Myocyte (in vitro differentiated cells): ENCODE measurements at regions not wholly inside any gene's neighbourhood (a gene's known extent, or its start where the extent isn't known, plus 50 kb on each side); places are given as distances from the start of the nearest gene placed in this dataset.
"Not testable (repeated sequence)": the region's sequence is repeated elsewhere in the genome, so short reads cannot be mapped to it uniquely, and the experiment has no call there.

Experiments used
- DNase-seq: peaks from one replicate; pipeline ENCODE4 v3.0.0-alpha.2; 2012; ENCODE audit warnings: low read depth

DNA sequence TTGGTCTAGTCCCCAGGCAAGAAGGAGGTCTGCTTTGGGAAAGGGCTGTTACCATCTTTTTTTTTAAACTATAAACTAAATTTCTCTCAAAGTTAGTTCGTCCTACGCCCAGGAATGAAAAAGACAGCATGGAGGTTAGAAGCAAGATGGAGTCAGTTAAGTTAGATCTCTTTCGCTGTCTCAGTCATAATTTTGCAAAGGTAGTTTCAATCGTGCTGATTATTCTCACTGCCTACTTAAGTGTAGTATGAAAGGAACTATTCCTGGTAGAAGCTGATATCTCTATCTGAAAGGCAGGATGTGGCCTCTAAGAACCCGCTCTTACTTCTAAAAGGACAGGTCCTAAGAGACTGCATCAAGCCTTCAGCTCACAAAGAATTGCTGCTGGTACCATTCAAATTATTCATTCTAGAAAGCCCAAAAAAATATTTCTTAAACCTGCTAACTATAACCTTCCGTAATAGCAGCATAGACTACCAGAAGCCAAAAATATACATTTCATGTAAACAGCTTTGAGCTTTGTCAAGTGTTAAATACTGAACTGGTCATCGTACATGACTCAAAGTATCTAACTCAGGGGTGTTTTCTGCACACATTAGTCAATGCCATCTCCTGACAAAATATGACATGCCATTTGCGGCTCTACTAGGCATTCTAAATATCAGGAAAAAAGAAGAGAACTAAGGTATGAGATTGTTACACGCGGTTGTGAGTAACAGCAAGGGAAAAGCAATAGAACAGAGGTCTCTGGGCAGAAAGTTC, 96.0 kb upstream of the CCDC80 start:
- DNase-seq: no peak

GRCh38 chr3:112736386-112736785, 95.4 kb upstream of the CCDC80 start:
- DNase-seq: no peak

GRCh38 chr3:112735926-112736325, 95.0 kb upstream of the CCDC80 start:
- peak; percentile 30 for DNase-seq

DNA sequence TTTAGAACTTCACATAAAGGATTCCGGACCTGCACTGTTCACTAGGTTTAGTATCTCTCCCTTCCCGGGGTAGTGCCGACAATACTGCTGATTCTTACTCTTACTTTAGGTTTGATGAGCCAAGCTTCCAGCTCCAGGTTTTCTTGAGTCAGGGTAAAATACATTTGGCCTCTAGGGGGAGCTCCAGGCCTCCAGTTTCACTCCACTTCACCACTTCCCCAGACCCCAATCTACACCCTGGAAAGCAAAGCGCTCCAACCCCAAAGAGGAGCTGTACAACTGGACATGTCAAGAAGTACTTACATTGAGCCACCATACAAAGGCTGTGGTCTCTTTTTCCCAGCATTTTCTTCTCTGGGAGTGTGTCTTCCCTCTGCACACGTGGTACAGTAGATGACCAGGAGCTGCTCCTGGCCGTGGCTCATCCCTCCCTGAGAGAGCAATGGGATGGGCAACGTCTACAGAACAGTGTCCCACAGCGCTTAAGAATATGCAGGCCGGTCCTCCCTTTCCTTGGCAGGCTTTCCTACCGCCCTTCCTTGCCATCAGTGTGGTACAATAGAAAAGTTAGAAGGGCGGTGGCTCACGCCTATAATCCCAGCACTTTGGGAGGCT, 93.9 kb upstream of the CCDC80 start:
- peak; percentile 78 for DNase-seq

DNA sequence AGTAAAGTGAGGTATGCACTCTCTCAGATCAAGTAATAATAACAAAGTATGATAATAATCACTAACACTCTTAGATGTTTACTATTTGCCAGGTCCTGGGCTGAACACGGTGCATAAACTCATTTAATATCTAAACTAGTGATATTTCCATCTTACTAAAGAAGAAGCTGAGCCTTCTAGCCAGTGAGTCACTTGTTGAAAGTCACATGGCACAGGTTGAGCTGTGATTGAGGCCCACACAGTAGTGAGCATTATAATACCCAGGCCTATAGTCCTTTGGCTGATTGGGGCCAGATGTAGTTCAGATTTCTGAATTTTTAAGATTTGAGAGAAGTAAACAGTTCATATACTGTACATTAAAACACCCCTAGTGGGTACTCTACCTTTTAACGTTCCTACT, 93.2 kb upstream of the CCDC80 start:
- DNase-seq: no peak

- DNase-seq: no peak
Observed at GRCh38 chr3:112730210-112730609, 89.3 kb upstream of the CCDC80 start.

- DNase-seq: no peak
Observed at GRCh38 chr3:112721231-112721630, 80.3 kb upstream of the CCDC80 start.

DNA sequence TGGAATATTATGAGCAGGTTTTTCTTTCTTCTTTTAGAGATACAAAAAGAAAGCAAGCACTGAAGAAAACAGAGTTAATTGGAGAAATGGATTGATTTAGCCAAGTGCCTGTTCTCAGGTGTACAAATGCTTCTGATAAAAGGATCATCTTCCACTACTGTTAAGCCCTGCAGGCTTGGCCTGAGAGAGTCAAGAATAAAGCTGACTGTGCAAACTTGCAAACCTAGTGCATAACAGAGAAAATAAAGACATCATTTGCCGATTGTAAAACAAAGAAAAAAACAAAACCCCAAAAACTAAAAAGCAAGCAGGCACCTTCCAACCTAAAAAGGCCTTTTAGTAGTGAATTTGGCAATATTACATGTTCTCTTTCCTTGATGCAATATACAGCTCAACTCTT, 78.0 kb upstream of the CCDC80 start:
- DNase-seq: no peak

DNA sequence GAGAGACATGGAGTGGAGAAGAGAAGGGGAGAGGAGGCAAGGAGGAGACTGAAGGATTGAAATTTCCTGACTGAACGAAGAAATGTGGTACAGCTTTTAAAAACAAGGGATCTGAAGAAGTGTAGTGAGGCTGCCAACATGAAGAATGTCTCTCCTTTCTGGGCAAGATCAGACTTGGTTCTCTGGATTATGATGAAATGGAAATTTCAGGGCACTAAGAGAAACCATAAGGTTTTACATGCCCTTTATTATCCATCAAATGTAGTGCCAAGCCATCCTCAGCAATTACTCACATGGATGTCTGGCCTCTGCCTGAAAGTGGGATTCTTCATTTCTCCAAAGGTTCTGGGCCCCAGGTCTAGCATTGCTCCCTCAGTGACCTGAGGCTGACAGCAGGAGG, 77.6 kb upstream of the CCDC80 start:
- no peak for DNase-seq

DNA sequence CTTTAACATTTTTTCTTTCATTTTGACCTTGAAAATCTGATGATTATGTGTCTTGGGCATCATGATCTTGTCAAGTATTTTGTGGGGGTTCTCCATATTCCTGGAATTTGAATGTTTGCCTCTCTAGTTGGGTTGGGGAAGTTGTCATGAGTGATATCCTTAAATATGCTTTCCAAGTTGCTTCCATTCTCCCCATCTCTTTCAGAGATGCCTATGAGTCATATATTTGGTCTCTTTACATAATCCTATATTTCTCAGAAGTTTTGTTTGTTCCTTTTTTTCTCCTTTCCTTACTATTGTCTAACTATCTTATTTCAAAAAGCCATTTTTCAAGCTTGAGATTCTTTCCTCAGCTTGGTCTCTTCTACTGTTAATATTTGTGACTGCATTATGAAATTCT, 69.0 kb upstream of the CCDC80 start:
- DNase-seq: no peak

GRCh38 chr3:112699436-112699978, 58.6 kb upstream of the CCDC80 start:
- DNase-seq: peak; percentile 89

- DNase-seq: not testable (repeated sequence)
Observed at GRCh38 chr3:112698442-112698841, 57.5 kb upstream of the CCDC80 start.

DNA sequence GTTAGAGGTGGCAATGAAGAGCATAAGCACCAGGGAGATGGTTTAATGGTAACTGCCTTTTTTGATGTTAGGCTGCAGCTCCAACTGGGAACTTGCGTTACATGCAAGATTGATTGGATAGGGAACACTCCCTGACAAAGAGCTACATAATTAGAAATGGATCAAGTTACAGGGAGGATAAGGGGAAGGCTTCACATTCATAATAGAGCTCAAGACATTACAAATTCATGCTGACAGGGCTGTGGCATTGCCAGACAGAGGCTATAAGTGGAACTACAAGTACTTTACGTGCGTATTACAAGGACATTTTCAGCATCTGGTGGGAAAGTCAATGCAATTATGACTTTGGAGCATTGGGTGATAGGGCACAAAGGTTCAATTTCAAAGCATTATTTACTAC, 55.3 kb upstream of the CCDC80 start:
- not testable (repeated sequence) for DNase-seq

- DNase-seq: peak; percentile 65
Observed at GRCh38 chr3:112695377-112696108, 54.6 kb upstream of the CCDC80 start.

- DNase-seq: peak; percentile 80
Observed at GRCh38 chr3:112694906-112695305, 54.0 kb upstream of the CCDC80 start.

GRCh38 chr3:112693186-112693585, 52.2 kb upstream of the CCDC80 start:
- DNase-seq: no peak
